Hepatocyte (in vitro differentiated cells): ENCODE measurements at regions not wholly inside any gene's neighbourhood (a gene's known extent, or its start where the extent isn't known, plus 50 kb on each side); places are given as distances from the start of the nearest gene placed in this dataset.
A peak's percentile ranks its signal among the peaks of the same experiment; 100 is the strongest.

Experiments used
- DNase-seq: peaks from one replicate; pipeline ENCODE4 v3.0.0-alpha.2; 2016; ENCODE audit warnings: low spot score
- H2AFZ ChIP-seq: fragments of 200-600 bp; sonication (generic); 2 replicates; pipeline ENCODE4 v1.6.0; 2016; ENCODE audit warnings: antibody characterized with exemption, mild to moderate bottlenecking
- H3K27ac ChIP-seq: fragments of 200-600 bp; sonication (generic); 2 replicates; pipeline ENCODE4 v1.5.1; 2016; ENCODE audit warnings: mild to moderate bottlenecking
- H3K27me3 ChIP-seq: fragments of 200-600 bp; sonication (generic); 2 replicates; pipeline ENCODE4 v1.6.1; 2016
- H3K36me3 ChIP-seq: fragments of 200-600 bp; sonication (generic); replicated peaks from 2 replicates; pipeline ENCODE4 v1.5.1; 2016; ENCODE audit warnings: low read depth; ENCODE audit not compliant: insufficient read depth
- H3K4me1 ChIP-seq: fragments of 200-600 bp; sonication (generic); 2 replicates; pipeline ENCODE4 v1.5.1; 2016; ENCODE audit warnings: mild to moderate bottlenecking, moderate library complexity; ENCODE audit not compliant: insufficient read depth
- H3K4me2 ChIP-seq: fragments of 200-600 bp; sonication (generic); 2 replicates; pipeline ENCODE4 v1.6.0; 2016
- H3K4me3 ChIP-seq: fragments of 200-600 bp; sonication (generic); 2 replicates; pipeline ENCODE4 v1.5.1; 2016; ENCODE audit warnings: mild to moderate bottlenecking
- H3K79me2 ChIP-seq: fragments of 200-600 bp; sonication (generic); 2 replicates; pipeline ENCODE4 v1.6.0; 2017; ENCODE audit warnings: mild to moderate bottlenecking
- H3K9me2 ChIP-seq: fragments of 200-600 bp; sonication (generic); replicated peaks from 2 replicates; pipeline ENCODE4 v1.6.0; 2017; ENCODE audit warnings: mild to moderate bottlenecking; ENCODE audit not compliant: insufficient read depth
- H3K9me3 ChIP-seq: fragments of 200-600 bp; sonication (generic); 2 replicates; pipeline ENCODE4 v1.5.1; 2016; ENCODE audit warnings: low read depth, mild to moderate bottlenecking
- H4K20me1 ChIP-seq: fragments of 200-600 bp; sonication (generic); 2 replicates; pipeline ENCODE4 v1.6.0; 2016; ENCODE audit warnings: mild to moderate bottlenecking; ENCODE audit not compliant: insufficient read depth, poor library complexity, severe bottlenecking
- EZH2 ChIP-seq: fragments of 200-600 bp; sonication (generic); IDR thresholded peaks from 2 replicates; pipeline ENCODE4 v1.6.1; 2016; ENCODE audit warnings: antibody characterized with exemption, mild to moderate bottlenecking, borderline replicate concordance
- EZH2phosphoT487 ChIP-seq: fragments of 200-600 bp; sonication (generic); IDR thresholded peaks from one replicate; pipeline ENCODE4 v1.6.1; 2018; ENCODE audit warnings: antibody characterized with exemption, mild to moderate bottlenecking, low read depth, moderate library complexity; ENCODE audit not compliant: unreplicated experiment, severe bottlenecking
- WGBS: methylation state at CpG from one replicate; pipeline ENCODE4 v1.1.6; 2016; ENCODE audit warnings: low lambda C conversion rate; ENCODE audit errors: missing lambda C conversion rate; 5-methylcytosine and 5-hydroxymethylcytosine counted together
- TF ChIP-seq, protein P1 (sequence below): fragments of 200-600 bp; sonication (generic); IDR thresholded peaks from 2 replicates; pipeline ENCODE4 v1.5.1; 2016; ENCODE audit warnings: antibody characterized with exemption, mild to moderate bottlenecking; ENCODE audit not compliant: poor library complexity

DNA sequence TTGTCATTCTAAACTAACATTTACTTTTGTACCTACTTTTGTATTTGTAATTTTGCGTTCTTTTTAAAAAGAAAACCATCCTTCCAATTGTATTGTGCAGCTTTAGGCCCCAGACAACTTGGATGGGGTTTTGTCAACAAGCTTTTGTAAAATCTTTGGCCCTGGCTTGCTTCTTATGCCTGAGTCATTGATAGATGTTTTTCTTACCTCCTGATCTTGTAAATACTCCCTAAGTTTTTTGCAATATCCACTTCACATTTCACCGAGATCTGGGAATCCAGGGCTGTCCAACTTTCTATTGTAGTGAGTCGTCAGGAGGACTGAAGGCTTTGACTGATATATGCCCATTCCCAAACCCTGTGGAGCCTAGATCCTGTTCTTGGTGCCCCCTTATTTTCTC, 126.9 kb upstream of the GUCY1A1 start:
- Histone ChIP-seq H2AFZ (no peak overlapping the region), H3K4me3 (no peak overlapping the region)
- TF ChIP-seq, protein P1, sequence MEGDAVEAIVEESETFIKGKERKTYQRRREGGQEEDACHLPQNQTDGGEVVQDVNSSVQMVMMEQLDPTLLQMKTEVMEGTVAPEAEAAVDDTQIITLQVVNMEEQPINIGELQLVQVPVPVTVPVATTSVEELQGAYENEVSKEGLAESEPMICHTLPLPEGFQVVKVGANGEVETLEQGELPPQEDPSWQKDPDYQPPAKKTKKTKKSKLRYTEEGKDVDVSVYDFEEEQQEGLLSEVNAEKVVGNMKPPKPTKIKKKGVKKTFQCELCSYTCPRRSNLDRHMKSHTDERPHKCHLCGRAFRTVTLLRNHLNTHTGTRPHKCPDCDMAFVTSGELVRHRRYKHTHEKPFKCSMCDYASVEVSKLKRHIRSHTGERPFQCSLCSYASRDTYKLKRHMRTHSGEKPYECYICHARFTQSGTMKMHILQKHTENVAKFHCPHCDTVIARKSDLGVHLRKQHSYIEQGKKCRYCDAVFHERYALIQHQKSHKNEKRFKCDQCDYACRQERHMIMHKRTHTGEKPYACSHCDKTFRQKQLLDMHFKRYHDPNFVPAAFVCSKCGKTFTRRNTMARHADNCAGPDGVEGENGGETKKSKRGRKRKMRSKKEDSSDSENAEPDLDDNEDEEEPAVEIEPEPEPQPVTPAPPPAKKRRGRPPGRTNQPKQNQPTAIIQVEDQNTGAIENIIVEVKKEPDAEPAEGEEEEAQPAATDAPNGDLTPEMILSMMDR, result no peak
- no peak for TF ChIP-seq EZH2phosphoT487
- TF ChIP-seq EZH2, result no peak

DNA sequence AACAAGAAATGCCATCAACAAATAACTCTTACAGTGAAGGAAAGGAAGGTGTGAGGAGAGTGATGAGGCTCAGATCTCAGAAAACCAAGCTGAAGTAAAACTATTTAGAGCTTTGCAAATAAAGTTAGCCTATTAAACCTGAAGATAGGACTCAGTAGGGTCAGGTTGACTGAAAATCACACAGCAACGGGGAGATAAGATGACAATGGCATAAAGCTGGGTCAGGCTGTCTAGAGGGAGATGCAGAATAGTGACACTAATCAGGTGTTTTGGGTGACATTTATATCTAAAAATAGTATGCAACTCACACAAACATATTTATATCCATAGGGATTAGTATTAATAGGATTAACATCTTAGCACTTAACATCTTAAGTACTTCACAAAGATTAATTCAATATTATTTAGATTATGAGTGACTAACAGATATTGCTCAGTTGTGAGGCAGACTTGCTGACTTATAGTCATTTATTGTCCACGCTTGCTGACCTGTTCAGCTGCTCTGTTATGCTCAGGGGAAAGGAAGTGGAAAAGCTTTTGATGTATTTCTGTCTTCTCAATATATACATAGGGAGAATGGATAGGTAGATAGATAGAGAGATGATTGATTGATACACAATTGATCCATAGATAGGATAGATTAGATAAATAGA, 130.7 kb upstream of the GUCY1A1 start:
- TF ChIP-seq EZH2 (no peak), EZH2phosphoT487 (no peak)
- TF ChIP-seq, protein P1, result no peak
- Histone ChIP-seq H3K4me3 (no peak overlapping the region), H3K36me3 (no peaks in the 10 kb centered on the region), H3K4me2 (no peak overlapping the region), H3K79me2 (no peaks in the 10 kb centered on the region), H3K27me3 (no peaks in the 10 kb centered on the region), H3K9me3 (no peaks in the 10 kb centered on the region), H3K9me2 (no peaks in the 10 kb centered on the region), H3K27ac (no peak overlapping the region), H4K20me1 (no peaks in the 10 kb centered on the region), H3K4me1 (no peaks in the 10 kb centered on the region), H2AFZ (no peak overlapping the region)
- 66% methylated on average over 2 of the region's 2 CpGs for WGBS
- DNase-seq, result no peak

More for the DNA sequence above, 126.9 kb upstream of the GUCY1A1 start:
- Histone ChIP-seq H4K20me1 (no peaks in the 10 kb centered on the region), H3K36me3 (no peaks in the 10 kb centered on the region), H3K27ac (no peak overlapping the region), H3K27me3 (no peaks in the 10 kb centered on the region), H3K79me2 (no peaks in the 10 kb centered on the region), H3K9me3 (no peaks in the 10 kb centered on the region), H3K4me2 (no peak overlapping the region), H3K9me2 (no peaks in the 10 kb centered on the region), H3K4me1 (no peaks in the 10 kb centered on the region)
- 97% methylated on average over 3 of the region's 3 CpGs for WGBS
- DNase-seq, result no peak

DNA sequence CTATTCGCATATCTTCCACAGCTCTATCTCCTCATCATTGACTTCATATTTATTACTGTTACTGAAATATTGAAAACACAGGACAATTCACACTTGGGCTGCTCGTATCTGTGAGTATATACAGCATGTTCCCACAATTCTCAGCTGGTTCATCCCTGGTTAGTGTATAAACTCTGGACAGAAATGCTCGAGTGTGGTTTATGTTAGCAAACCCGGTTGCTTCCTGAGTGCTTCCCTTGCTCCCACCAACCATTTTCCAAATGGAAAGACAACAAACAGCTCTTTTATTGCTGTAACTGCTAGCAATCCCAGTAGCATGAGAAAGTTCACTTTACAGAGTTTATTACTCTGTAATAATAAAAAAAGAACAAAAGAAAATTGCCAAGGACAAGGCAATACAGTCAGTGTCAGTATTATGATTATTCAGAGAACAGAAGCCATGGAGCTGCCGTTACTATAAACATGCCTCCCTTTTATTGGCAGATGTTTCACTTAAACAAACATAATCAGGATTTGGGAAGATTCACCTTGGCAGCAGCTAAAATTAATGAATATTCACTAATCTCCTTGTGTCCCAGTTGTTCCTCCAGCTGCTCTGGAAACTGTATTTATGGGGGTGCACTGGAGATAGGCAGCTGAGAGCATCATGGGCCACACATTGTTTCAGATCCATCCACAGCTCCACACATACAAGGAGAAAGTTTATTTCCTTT, 134.1 kb upstream of the GUCY1A1 start:
- no peaks in the 10 kb centered on the region for H4K20me1 ChIP-seq
- no peaks in the 10 kb centered on the region for H3K9me2 ChIP-seq
- no peaks in the 10 kb centered on the region for H3K79me2 ChIP-seq
- H3K9me3 ChIP-seq, result no peaks in the 10 kb centered on the region
- 46% methylated on average over 5 of the region's 5 CpGs for WGBS
- no peaks in the 10 kb centered on the region for H3K36me3 ChIP-seq
- no peaks in the 10 kb centered on the region for H3K4me1 ChIP-seq
- peak; percentile 44 for TF ChIP-seq EZH2phosphoT487
- TF ChIP-seq, protein P1, result no peak
- no peak for DNase-seq
- no peak overlapping the region for H3K27ac ChIP-seq
- no peaks in the 10 kb centered on the region for H3K27me3 ChIP-seq
- H3K4me2 ChIP-seq, result no peak overlapping the region
- no peak overlapping the region for H3K4me3 ChIP-seq
- no peak overlapping the region for H2AFZ ChIP-seq
